GM19452 (cell line): ENCODE measurements at regions not wholly inside any gene's neighbourhood (a gene's known extent, or its start where the extent isn't known, plus 50 kb on each side); places are given as distances from the start of the nearest gene placed in this dataset.

Experiments used
- ATAC-seq: cut with Tn5 transposase; IDR thresholded peaks from one replicate; pipeline ENCODE4 v1.9.1; 2021; ENCODE audit not compliant: unreplicated experiment

GRCh38 chr4:188534297-188534696, 395.1 kb downstream of the TRIML1 start:
- no peak for ATAC-seq

DNA sequence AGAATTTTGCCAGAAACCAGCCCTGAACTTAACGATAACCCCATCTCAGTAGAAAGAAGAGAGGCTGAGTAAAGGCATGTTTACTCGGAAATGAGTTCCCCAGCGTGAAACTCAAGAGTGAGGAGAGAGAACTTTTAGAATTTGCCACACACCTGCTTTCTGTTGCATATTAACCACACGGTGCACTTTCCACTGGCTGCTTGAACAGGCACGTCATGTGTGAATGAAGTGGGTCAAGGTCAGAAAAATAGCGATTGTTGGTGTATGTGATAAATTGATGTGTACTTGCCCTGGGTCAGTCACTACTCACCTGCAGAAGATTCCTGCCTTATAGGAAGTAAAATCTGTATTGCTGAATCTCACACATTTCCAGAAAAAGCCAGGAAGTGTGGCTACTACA, 395.7 kb downstream of the TRIML1 start:
- no peak for ATAC-seq

DNA sequence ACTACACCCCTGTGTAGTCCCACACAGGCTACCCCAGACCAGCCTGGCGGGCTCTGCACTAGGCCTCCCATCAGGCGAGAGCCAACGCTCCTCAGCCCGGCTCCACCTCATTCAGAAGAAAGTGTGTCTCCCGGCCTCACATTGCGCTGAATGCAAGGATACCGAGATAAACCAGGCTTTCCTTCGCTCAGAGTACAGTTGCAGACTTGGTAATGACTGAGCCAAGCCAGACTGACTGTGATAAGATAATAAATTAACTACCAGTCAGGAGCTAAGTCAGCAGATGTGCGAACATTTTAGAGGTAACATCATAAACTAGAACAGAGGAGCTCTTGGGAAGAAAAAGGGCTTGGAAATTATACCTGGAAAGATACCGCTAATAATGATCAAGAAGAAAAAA, 397.6 kb downstream of the TRIML1 start:
- ATAC-seq, result no peak

DNA sequence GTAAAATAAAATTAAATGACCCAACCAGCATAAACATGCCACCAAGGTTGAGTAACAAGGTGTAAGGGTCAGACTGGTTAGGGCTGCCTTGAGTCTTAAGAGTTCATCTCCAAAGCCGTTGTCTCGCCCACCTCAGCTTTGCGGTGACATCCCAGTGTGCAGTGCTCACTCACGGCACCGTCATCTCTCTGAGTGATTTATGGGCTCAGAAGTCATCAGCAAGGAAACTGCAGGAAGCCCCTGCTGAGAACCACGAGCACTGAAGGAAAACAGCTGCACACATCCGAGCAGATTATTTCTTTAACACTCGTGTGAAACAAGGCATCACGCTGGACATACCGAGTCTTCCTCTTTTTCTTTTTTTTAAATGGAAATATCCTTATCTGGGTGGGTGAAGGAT, 411.1 kb downstream of the TRIML1 start:
- no peak for ATAC-seq

GRCh38 chr4:188551156-188551555, 411.9 kb downstream of the TRIML1 start:
- ATAC-seq, result no peak

DNA sequence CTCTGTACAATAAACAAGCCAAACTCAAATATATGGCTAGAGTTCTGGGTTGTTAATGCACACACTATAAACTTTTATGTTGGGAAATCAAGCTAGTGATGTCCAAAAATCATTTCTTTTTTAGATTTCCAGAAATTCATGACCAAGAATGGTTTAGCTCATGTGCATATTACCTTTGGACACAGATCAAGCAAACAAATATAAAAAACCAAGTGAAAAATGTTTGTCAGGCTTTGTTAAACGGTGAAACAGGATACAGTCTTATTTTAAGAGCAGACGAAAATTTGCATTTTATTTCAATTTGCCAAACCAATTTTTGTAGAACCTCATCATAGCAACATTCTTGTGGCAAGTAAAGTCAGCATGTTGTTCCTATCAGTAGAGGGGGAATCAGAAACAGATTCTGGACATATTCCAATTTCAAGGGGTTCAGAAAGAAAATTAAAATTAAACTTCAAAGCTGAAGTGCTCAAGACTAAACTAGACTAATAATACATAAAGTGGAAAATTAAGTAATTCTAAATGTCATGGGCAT, 413.6 kb downstream of the TRIML1 start:
- ATAC-seq, result no peak

- no peak for ATAC-seq
Observed at GRCh38 chr4:188554413-188554812, 415.2 kb downstream of the TRIML1 start.

- ATAC-seq, result no peak
Observed at GRCh38 chr4:188573104-188573503, 433.9 kb downstream of the TRIML1 start.

GRCh38 chr4:188578657-188579056, 439.4 kb downstream of the TRIML1 start:
- no peak for ATAC-seq

GRCh38 chr4:188596021-188596420, 456.8 kb downstream of the TRIML1 start:
- ATAC-seq, result no peak

- ATAC-seq, result no peak
Observed at GRCh38 chr4:188603646-188604045, 464.4 kb downstream of the TRIML1 start.

GRCh38 chr4:188606635-188607034, 467.4 kb downstream of the TRIML1 start:
- ATAC-seq, result no peak

- ATAC-seq, result no peak
Observed at GRCh38 chr4:188611143-188611542, 471.9 kb downstream of the TRIML1 start.

DNA sequence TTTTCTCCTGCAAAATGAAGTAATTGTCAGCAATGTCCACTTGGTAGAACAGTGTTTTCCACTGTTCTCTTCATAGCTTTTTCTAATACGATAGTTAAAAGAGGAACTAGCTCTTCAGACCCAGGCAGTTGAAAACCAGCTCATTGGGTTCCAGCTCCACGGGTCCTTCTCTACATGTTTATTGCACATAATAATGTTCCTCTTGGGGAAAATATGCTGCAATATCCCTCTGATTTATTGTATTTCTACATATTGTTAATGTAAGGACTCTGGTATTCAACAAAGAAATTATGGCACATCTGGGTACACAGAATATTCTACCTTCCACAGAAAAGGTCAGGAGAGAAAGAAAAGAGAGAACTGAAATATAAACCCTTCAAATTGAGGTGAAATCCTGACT, 473.4 kb downstream of the TRIML1 start:
- no peak for ATAC-seq

- no peak for ATAC-seq
Observed at GRCh38 chr4:188613976-188614375, 474.7 kb downstream of the TRIML1 start.

DNA sequence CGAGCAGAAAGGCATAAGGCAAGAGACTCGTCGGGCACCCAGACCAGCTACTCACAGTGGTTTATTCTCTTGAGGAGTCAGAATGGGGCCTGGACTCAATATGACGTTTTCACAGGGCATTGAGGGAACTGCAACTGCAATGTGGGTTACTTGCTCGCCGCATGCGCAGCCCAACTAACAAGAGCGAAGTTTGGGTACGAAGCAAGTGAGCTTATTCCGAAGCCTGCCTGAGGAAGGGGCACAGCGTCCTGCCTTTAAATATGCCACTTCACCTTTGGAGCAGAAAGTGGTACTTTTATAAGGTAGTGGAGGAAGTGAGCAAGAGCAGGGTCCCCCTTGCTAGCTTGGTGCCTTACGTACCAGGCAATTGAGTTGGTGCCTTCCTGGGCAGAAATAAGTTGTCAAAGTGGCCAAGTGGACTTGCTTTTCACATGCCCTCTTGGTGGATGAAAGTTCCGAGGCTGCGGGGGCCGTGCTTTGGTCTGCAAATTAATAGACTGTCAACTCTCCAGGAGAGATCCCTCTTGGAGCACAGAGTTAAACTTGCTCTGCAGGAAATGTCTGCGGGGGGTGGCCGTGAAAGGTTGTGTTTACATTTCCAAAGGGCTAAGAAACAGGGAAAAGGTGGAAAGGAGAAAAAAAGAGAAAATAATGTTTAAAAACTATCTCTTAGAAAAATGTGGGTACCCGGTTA, 480.4 kb downstream of the TRIML1 start:
- ATAC-seq, result no peak

- no peak for ATAC-seq
Observed at GRCh38 chr4:188620608-188621007, 481.4 kb downstream of the TRIML1 start.

DNA sequence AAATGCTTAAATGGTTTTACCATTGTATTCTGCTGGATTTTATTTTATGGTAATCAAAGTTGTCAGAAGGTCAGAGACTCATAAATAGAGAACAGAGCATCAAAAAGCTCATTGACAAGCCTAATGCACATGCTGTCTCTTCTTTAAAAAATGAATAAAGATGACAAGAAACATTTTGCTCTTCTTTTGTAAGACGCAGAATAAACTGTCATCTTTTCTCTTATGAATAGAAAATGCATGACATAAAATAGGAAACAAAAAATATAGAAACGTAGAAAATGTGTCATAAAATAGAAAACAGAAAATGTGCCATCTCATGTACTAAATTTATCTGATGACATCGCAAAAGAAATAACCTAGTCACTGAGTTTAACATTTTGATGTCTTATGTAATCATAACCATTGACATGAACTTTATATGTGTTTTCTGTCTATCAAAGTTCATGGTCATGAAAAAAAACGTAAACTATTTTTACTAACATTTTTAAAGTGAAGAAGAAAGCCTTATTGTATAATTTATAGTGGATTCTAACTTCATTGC, 484.1 kb downstream of the TRIML1 start:
- no peak for ATAC-seq

DNA sequence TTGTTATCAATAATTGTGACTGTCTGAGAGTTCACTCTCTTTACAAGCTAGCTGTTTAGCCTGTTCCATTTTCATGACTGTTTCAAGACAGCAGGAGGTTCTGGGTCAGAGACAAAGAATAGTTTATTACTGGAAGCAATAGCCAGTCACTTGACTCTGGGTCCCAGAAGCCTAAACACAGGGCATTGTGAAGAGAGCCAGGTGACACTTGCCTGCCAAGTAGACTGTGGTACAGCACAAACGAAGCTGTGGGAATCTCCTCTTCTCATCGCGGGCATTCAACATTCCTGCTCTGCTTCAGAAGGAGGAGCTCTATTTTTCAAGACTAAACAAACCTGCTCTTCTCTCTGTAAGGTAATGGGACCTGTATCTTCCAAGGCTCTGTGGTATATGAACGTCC, 485.1 kb downstream of the TRIML1 start:
- no peak for ATAC-seq

GRCh38 chr4:188627892-188628291, 488.7 kb downstream of the TRIML1 start:
- no peak for ATAC-seq

GRCh38 chr4:188639479-188640100, 500.3 kb downstream of the TRIML1 start:
- ATAC-seq, result no peak

- ATAC-seq, result no peak
Observed at GRCh38 chr4:188647820-188648370, 508.7 kb downstream of the TRIML1 start.
